ENCODE measurements at regions not wholly inside any gene's neighbourhood (a gene's known extent, or its start where the extent isn't known, plus 50 kb on each side); places are given as distances from the start of the nearest gene placed in this dataset.

DNA sequence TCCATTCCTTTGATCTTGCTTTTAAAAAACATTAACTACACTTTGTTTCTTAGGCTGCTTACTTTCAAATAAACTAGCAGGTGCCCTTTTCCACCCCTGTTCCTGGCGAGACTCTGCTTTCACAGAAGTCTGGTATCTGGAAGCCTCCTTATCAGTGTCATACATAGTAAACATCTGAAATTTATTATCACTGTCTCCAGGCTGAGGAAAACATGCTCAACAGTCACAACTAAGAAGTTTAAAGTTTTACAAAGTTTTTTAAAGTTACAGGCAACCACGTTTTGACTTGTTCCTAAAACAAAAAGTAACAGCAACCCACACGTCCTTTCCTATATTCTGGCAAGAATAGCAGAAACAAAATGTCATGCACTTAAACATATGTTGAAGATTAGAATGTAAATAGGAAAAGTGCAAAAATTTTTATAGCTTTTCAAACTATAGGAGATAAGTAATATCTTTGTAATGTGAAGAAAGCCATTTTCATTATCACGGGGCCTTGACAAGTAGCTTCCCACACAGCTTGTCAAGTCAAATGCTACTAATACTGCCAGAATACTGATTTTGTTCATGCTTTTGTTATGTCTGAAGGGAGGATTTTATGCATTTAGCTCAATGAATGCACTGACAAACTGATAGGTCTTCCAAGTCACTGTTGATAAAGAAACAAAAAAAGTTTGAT is 275.2 kb upstream of the KCNMB2 start:
- DNase-seq: no peak

DNA sequence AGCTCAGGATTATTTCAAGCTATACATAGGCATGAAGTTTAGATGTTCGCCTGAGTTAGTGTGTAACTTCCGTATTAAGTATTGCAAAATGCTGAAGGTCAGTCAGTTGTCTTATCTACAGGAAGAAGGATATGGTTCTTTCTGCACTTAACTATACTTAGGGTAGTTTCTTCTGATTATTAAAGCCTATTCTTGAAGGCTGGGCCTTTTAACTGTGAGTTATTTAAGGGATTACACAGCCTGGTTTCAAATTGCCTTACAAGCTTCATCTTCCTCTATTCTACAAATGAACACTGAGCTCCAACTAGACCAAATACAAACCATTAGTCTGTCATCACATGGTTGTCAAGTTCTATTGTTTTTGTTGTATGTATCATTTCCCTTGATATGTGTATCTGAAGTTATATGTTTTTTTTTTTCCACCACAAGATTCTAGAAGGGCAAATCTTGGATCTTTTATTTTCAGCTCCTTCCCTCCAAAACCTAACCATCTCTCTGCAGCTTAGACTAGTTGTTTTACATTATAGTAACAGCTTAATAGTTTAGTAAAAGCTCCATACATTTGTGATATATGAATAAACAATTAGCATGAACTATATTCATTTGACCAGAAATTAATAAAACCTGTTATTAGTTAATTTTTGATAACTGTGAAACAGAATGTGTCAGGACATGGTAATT is 272.9 kb upstream of the KCNMB2 start:
- peak; percentile 2 for DNase-seq

DNA sequence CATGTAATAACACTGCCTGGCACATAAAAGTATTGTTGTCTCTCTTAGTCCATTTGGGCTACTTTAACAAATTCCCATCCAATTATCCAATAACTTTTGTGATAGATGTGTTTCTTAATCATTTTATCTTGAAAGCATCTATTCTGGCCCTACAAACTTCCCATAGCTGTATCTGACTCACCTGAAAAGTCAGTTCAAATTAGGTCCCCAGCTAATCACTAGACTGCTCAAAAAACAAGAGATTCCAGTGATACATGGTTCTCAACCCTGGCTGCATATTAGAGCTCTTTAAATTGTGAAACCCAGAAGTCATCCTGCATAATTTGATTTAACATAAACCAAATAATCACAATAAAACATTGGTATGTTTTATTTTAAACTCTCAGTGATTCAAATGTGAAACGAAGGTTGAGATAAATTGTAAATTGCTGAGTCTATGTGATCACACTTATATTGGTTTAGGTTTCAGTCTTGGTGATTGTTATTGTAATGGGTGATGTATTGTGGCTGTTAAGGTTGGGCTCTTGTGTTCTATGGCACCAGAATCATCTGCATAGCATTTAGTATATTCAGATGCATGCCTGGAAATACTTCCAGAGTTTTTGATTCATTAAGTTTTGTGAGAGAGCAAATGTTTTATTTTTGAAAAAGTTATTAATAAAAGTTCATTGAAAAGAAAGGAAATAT is 268.9 kb upstream of the KCNMB2 start:
- DNase-seq: no peak

DNA sequence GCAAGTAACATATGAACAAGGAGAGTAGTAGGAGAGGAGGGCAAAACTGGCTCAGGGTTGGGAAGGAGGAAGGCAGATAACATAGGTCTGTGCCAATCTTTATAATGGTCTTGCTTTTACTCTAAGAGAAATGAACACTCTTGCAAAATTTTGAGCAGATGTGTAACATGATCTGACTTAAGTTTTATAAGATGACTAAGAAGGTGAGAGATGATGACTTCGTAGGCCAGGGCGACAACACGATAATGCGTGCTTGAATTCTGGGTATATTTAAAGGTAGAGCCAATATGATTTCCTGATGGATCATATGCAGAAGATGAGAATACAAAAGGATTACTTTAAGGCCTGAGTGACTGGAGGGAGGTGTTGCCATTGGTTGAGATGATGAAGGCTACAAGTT is 265.4 kb upstream of the KCNMB2 start:
- DNase-seq: no peak

DNA sequence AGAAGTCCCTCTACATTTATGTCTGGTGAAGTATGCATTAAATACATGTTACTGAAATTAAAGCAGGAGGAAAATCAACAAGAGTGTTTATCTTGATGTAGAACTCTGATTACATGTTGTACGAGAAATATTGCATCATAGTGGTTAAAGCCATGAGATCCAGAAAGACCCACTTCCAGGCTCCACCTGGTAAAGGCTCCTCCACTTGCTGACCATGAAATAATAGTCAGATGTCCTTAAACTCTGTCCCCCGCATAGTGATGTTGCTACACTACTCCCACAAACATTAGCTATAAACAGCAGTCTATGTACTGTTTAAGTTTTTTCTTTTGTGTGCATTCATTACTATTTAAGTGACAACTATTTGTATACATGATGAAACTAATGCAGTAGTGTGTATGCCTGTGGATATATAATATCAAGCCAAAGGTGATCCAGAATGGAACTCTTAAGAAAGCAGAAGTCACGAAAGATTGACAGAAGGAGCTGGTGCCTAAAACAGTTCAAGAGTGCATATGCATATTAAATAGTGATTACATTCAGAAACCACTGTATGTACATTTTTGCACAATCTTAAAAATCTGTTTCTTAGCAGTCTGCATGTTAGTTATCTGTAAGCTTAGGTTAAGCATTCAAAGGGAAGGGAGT is 264.4 kb upstream of the KCNMB2 start:
- no peak for DNase-seq

DNA sequence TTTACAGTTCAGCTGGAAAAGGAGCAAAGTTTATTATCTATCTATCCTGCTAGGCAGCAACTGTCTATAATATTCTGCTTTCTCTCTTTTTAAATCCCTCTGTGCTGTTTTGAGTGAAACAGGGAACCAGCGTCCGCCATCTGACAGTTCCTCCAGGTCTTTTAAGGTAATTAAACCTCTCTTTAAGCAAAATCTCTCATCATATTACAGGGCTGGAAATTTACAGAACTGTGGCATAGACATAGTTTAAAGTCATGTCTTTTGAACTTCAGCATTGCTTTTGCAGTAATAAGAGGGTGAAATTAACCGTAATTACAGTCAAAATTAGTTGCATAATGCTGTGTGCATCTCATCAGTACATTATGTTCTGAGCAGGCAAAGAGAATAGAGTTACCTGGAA is 263.4 kb upstream of the KCNMB2 start:
- DNase-seq: no peak

DNA sequence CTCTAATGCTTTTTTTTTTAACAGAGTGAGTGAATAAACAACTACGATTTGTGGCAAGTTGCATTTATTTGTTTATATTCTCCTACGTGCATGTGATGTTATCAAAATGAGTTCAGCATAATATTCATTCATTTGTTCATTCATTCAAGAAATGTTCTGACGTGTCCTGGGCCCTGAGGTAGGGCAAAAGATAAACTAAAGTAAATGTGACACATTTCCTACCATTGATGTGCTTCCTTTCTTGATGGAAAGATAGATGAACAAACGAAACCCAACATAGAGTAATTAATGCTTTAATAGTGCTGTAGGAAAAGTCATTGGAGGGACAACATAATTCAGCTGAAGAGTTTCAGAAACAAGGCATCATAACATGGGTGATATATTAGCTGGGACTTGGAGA is 261.5 kb upstream of the KCNMB2 start:
- DNase-seq: no peak

DNA sequence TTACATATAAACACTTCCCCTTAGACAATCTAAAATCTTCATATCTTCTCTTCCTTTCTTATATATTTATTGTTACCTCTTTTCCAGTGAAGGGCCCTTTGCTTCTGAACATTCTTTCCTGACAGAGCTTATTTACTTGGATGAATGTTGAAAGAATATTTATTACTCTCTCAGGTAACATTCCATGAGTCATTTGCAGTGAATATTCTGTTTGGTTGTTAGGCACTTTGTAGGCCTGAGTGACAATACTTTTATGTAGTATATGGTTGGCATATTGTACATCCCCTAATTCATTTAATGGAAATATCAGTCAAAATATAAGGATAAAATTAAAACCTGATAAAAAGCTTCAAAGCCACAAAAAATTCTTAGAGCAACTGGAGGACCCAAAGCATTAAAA is 260.9 kb upstream of the KCNMB2 start:
- no peak for DNase-seq

DNA sequence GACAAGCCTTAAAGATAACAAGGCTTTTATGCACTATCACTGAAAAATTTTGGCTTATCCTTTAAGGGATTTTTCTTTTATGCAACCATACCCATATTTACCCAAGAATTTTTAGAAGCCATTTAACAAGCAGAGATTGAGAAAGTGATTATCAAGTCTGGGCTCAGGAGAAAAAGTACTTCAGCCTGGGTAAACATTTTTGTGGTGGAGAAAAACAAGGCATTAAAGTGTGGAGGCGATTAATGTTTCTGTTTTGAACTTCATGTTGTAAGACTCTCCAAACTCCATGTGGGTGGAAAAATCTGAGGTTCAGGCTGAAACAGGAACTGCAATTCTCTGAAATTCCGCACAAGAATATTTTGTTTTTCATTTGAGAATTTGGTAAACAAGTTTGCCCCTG is 260.4 kb upstream of the KCNMB2 start:
- DNase-seq: no peak

DNA sequence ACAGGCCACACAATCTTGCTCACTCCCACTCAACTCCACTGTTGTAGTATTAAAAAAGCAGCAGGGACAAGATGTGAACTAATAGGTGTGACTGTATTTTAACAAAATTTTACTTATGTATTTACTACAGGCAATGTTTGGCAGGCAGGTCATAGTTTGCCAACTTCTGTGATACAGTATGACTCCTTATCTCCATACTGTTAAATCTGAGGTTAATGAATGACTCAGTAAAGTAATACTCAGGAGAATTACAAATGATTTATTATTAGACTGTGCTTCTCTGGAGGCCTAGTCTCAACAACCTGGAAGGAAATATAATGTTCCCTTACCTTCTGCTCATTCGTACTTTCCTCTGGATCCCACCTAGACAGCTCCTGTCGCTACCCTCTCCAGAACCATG is 258.6 kb upstream of the KCNMB2 start:
- no peak for DNase-seq

DNA sequence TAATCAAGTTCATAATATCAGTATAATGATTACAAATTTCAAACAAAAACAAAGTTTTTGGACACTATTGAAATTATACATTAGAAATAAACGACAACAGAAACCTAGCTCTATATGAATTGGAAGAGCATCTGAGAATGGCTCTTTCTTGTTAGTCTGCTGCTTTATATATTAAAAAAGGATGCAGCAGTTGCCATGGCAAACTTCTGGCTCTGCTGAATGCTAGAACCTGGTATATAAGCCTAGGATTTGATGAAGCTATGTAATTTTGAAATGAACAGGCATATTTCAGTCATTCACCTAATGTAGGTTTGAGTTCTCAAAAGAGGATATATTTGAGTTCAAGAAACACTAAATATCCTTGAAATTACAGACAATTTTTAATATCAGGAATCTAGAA is 252.7 kb upstream of the KCNMB2 start:
- DNase-seq: no peak

DNA sequence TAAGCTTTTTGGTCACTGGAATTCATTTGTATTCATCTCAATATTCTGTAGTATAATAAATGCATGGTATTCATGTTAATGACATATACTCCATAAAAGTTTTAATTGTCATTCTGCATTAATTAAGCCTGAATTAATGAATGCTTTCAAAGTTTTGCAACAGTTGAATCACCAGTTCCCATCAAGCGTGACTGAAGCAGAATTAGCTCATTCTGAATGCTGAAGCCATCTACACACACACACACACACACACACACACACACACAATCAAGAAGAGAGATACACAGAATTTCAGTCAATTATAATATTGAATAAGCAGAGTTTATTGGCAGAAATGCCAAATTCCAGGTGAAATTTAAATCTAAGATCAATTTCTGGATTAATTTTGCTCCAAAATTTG is 252.1 kb upstream of the KCNMB2 start:
- no peak for DNase-seq

DNA sequence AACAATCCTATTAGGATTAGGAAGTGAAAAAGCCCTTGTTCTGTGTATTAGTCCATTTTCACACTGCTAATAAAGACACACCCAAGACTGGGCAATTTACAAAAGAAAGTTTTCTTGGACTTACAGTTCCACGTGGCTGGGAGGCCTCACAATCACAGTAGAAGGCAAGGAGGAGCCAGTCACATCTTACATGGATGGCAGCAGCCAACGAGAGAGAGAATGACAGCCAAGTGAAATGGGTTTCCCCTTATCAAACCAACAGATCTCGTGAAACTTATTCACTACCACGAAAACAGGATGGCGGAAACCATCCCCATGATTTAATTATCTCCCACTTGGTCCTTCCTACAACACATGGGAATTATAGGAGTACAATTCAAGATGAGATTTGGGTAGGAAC is 248.2 kb upstream of the KCNMB2 start:
- DNase-seq: no peak

DNA sequence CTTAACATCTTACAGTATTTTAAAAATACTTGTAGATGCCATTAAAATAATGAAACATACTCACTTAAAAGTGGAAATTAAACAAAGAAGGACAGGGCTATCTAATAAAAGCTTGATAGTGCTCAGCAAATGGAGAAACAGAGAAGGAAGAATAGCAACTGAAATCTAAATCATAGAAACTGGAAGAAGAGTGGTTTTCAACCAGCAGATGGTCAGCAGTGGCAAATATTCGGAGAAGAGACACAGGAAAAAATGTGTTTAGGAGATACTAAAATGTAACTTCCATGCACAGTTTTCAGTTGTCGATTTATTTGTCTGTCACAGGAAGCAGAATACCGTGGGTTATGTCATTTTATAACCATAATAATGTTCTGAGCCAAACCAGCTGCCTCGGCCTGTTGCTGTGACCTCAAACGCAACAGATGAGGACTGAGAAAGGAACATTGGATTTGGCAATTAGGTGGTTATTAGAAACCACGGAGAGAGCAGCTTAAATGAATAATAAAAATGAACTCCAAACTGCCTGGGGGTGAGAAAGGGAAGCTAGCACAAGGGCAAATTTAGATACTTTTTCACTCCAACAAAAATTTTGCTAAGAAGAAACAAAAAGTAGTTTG is 246.6 kb upstream of the KCNMB2 start:
- DNase-seq: no peak

DNA sequence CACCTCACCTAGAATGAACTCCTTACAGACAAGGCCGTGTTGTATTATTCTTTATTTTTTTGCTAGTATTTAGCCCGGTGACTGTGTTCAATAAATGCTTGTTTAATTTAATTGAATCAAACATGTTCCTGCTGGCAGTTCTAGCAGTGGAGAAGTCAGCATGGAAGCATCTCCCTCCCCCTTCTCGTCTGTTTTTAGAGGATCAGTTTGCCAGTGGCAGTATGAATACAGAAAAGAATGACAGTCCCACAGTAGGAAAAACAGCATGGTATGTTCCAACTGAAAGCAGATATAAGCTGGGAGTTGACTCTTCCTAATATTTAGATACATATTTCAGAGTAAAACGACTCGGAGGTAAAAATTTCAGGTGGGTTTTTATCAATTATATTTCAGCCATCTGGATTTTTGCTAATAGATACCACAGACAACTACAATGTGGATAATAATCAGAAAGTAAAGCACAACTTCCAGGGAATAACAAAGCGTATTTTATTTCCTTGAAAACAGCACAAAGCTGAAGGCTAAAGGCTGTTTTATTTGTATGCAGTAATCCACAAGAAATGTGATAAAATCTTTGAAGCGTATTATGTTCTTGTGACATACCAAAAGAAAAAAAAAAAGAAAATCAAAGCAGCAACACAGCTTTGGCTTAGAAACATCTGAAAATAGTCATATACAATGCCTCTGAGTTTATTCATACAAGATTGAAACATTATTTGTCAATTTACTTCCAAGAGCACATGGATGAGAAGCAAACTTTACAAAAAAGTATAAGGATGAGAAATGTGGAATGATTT is 244.5 kb upstream of the KCNMB2 start:
- no peak for DNase-seq

DNA sequence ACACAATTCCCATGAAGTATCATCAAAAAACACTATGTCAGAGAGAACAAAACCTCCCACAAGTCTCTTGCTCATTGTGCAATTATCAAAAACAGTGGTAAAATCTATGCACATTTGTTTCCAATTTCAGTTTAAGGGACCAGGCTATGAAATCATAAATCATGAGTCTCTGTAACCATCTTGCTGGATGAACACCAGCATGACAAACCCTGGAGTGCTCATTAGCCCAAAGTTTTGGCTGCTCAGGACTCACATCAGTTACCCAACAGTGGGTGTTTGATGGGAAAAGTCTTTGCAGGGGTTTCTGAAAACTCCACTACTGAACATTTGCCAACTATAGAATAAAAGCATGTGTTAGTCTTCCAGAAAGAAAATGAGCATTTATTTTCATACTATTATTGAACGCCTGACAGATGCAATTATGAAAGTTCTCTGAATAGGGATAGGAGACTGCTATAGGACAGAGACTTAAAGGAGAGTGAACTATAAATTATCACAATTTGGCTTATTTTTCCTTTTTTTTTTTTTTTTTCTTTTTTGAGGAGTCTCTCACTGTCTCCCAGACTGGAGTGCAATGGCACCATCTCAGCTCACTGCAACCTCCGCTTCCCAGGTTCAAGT is 240.8 kb upstream of the KCNMB2 start:
- no peak for DNase-seq

DNA sequence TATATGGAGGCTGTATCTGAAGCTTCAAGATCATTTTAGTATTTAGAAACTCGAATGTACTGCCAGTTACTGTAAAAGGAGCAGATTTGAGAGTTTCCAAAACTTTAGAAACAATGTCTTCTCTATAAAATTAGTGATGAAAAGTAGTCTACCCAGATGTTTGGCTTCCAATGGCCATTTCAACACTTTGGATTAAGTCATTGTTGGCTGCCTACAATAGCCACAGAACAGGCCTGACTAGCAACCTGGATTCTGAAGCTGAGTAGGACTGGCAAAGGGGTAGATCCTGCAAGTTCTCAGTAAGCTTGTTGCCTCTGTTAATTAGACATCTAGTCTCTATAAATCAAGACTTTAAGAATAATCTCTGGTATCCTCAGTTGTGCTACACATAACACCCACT is 239.0 kb upstream of the KCNMB2 start:
- DNase-seq: no peak

DNA sequence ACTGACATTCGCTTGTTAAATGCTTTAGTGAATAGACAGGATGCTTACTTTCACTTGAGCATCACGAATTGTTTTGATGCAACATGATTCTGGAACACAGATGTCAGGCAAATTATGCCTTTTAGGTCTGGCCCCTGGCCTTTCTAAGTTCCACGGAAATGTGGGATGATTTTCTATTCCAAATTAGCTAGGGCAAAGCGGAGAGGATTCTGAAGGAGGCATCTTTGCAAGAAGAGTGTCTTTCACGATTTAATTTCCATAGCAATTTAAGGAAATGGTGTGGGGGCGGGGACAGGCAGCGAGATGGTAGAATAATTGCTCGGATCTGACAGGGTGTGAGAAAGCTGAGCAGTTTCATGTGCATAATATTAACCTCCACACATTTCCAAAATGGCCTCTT is 238.5 kb upstream of the KCNMB2 start:
- no peak for DNase-seq

DNA sequence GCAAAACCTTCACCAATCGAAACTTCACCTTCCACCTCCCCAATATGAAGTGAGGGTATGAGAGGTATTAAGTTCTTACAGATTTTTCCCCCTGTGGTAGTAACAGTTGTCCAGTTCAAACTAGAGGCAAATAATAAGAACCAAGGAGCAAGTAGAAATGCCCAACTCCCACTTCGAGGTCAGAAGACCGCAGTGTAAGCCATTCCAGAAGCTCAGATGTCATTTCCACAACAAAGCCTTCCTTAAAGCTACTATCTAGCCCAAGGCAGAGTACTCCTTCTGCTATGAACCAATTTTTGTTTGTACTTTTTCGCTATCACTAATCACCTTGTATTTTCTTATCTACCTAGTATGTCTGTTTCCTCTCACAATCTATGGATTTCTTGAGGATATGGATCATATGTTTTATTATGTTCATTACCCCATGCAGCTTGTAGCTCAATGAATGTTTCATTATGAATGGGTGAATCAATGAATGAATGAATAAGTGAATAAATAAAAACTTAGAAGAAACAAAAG is 235.7 kb upstream of the KCNMB2 start:
- DNase-seq: no peak

DNA sequence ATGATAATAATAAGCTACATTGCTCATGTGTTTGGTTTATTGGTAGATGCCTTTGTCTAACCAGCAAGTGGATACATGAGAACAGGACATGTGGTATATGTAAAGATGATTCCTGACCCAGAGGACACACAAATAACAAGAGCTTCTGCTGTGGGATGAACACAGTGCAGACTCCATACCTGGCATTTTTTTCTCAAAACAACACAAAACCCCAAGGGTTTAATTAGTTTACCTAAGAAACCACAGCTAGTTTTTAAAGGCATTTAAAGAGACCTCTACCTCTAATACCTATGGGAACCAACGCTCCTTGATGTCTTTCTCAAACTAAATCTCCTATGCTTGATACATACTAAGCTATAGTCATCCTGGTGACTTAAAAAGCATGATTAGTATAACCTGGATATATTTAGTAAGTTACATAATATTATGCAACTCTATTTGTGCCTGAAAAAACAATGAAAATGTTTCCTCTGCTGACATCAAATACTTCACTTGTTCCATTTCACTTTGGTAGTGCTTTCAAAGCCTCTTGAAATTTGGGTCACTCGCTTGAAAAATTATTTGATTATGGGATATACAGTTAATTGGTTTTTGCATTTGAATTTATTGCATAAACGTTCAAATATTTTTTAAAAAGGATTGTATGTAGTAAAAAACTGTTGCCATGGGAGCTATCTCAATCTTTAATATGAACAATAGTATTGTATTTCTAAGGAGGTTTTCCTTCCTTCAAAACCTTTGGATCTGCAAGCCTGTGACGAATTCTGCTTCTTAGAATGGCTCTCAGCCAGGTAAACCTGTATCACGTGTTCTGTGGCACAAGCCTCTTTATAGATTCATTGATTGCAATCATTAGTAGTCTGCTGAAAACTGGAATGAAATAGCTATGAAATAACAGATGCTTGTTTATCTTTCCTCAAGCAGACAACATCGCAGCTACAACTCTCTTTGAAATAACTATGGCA is 233.0 kb upstream of the KCNMB2 start:
- DNase-seq: no peak

All from NCI-H1694 (cell line).